H1 (cell line): ENCODE measurements at regions not wholly inside any gene's neighbourhood (a gene's known extent, or its start where the extent isn't known, plus 50 kb on each side); places are given as distances from the start of the nearest gene placed in this dataset.

Experiments used
- CTCF ChIA-PET: fragments of 300-600 bp; sonication (Branson Sonifier 250); formaldehyde crosslinking; loops from one replicate; lab custom pipeline; 2021; ENCODE audit not compliant: partially characterized antibody; lab: Charles Lee
- POLR2A ChIA-PET: fragments of 300-600 bp; sonication (Branson Sonifier 250); formaldehyde crosslinking; loops from one replicate; lab custom pipeline; 2021; ENCODE audit warnings: inconsistent platforms; ENCODE audit not compliant: partially characterized antibody; lab: Charles Lee
- DNase-seq, 2 experiments: peaks; one replicate each; pipeline versions ENCODE4 v3.0.0 to v3.0.0-alpha.2; 2010 to 2022; ENCODE audit warnings: low spot score in 2 of 2, low read depth in 1 of 2, mixed read lengths in 1 of 2
- FAIRE-seq: peaks from 2 replicates; lab custom pipeline; 2011; peaks lifted over from hg19 to GRCh38; lab: Jason Lieb, UNC
- H2AFZ ChIP-seq: 2 replicates; pipeline ENCODE4 v1.8.1; 2012; ENCODE audit warnings: low read length, inconsistent platforms
- H2AK5ac ChIP-seq: 2 replicates; pipeline ENCODE4 v1.6.1; 2013; ENCODE audit warnings: low read depth, low read length
- H2BK120ac ChIP-seq: replicated peaks from 2 replicates; pipeline ENCODE3; 2013; ENCODE audit warnings: low read depth, low read length, inconsistent platforms
- H2BK12ac ChIP-seq: 2 replicates; pipeline ENCODE4 v1.6.1; 2013; ENCODE audit warnings: low read depth, low read length
- H2BK15ac ChIP-seq: 2 replicates; pipeline ENCODE4 v1.6.1; 2013; ENCODE audit warnings: low read length
- H2BK20ac ChIP-seq: 2 replicates; pipeline ENCODE4 v1.6.1; 2013; ENCODE audit warnings: low read length
- H2BK5ac ChIP-seq: 2 replicates; pipeline ENCODE4 v1.6.1; 2013; ENCODE audit warnings: low read depth, low read length
- H3K14ac ChIP-seq: 2 replicates; pipeline ENCODE4 v1.6.1; 2013; ENCODE audit warnings: inconsistent platforms; ENCODE audit not compliant: insufficient read length
- H3K18ac ChIP-seq: 2 replicates; pipeline ENCODE4 v1.6.1; 2013; ENCODE audit warnings: low read length; ENCODE audit errors: extremely low read depth
- H3K23ac ChIP-seq: 2 replicates; pipeline ENCODE4 v1.6.1; 2013; ENCODE audit warnings: inconsistent platforms; ENCODE audit not compliant: insufficient read length
- H3K23me2 ChIP-seq: 2 replicates; pipeline ENCODE4 v1.6.1; 2013; ENCODE audit warnings: low read depth, low read length
- H3K27ac ChIP-seq: 2 replicates; pipeline ENCODE4 v1.6.1; 2011; ENCODE audit warnings: low read depth, low read length, inconsistent platforms
- H3K27me3 ChIP-seq, 4 experiments: replicated peaks in 1 of 4; 1 replicate in 1 of 4; 2 replicates in 3 of 4; pipeline versions ENCODE4 v1.6.1 to v1.8.1; 2011 to 2013; ENCODE audit warnings: low read length in 3 of 4, mild to moderate bottlenecking in 3 of 4, inconsistent platforms in 2 of 4, mixed read lengths in 2 of 4, moderate library complexity in 1 of 4; ENCODE audit not compliant: control insufficient read depth in 3 of 4, insufficient read depth in 3 of 4; ENCODE audit errors: extremely low read depth in 1 of 4
- H3K36me3 ChIP-seq, 4 experiments: 2 replicates each; pipeline versions ENCODE4 v1.6.1 to v1.8.1; 2011 to 2013; ENCODE audit warnings: mild to moderate bottlenecking in 4 of 4, low read length in 3 of 4, moderate library complexity in 2 of 4, control low read depth in 1 of 4, inconsistent platforms in 1 of 4; ENCODE audit not compliant: insufficient read depth in 4 of 4, control insufficient read depth in 2 of 4
- H3K4ac ChIP-seq: replicated peaks from 2 replicates; pipeline ENCODE3; 2013; ENCODE audit warnings: low read length, low read depth, mixed read lengths, inconsistent platforms; ENCODE audit not compliant: insufficient read length
- H3K4me1 ChIP-seq, 4 experiments: replicated peaks in 1 of 4; 1 replicate in 1 of 4; 2 replicates in 3 of 4; pipeline versions ENCODE4 v1.6.1 to v1.8.1; 2011 to 2013; ENCODE audit warnings: low read length in 3 of 4, inconsistent platforms in 2 of 4, mixed read lengths in 1 of 4; ENCODE audit not compliant: insufficient read depth in 4 of 4, control insufficient read depth in 3 of 4
- H3K4me2 ChIP-seq, 2 experiments: 2 replicates each; pipeline versions ENCODE4 v1.6.1 to v1.8.1; 2011 to 2013; ENCODE audit warnings: low read depth in 2 of 2, low read length in 2 of 2, control low read depth in 1 of 2, inconsistent platforms in 1 of 2, mild to moderate bottlenecking in 1 of 2; ENCODE audit not compliant: insufficient read depth in 1 of 2
- H3K4me3 ChIP-seq, 4 experiments: fragments of 200-600, 300-600 bp in 1 of 4; sonication (generic), shearing (Covaris generic), sonication (Bioruptor Twin) in 1 of 4; 2 replicates each; pipeline versions ENCODE4 v1.5.1 to v1.8.1; 2011 to 2016; ENCODE audit warnings: low read length in 4 of 4, low read depth in 3 of 4, control low read depth in 2 of 4, inconsistent platforms in 2 of 4, mild to moderate bottlenecking in 2 of 4, mixed read lengths in 1 of 4, moderate library complexity in 1 of 4; ENCODE audit not compliant: insufficient read depth in 2 of 4; ENCODE audit errors: extremely low read depth in 1 of 4
- H3K56ac ChIP-seq: replicated peaks from 2 replicates; pipeline ENCODE3; 2013; ENCODE audit warnings: low read depth, mild to moderate bottlenecking, mixed read lengths, low read length, inconsistent platforms; ENCODE audit not compliant: insufficient read length
- H3K79me1 ChIP-seq: 2 replicates; pipeline ENCODE4 v1.6.1; 2013; ENCODE audit warnings: low read depth, low read length, control low read depth
- H3K79me2 ChIP-seq, 2 experiments: 2 replicates each; pipeline versions ENCODE4 v1.6.1 to v1.8.1; 2012 to 2013; ENCODE audit warnings: low read length in 2 of 2, mild to moderate bottlenecking in 2 of 2, inconsistent platforms in 1 of 2; ENCODE audit not compliant: insufficient read depth in 2 of 2, control insufficient read depth in 1 of 2
- H3K9ac ChIP-seq, 4 experiments: replicated peaks in 1 of 4; 1 replicate in 1 of 4; 2 replicates in 3 of 4; pipeline versions ENCODE4 v1.6.1 to v1.8.1; 2011 to 2013; ENCODE audit warnings: low read depth in 3 of 4, low read length in 3 of 4, control low read depth in 2 of 4, mild to moderate bottlenecking in 2 of 4, moderate library complexity in 2 of 4, inconsistent platforms in 1 of 4; ENCODE audit errors: extremely low read depth in 1 of 4
- H3K9me3 ChIP-seq, 2 experiments: 2 replicates each; pipeline versions ENCODE4 v1.6.1 to v1.8.1; 2012 to 2013; ENCODE audit warnings: mild to moderate bottlenecking in 2 of 2, moderate library complexity in 2 of 2, control low read depth in 1 of 2, inconsistent platforms in 1 of 2, low read depth in 1 of 2, low read length in 1 of 2, mixed read lengths in 1 of 2; ENCODE audit not compliant: insufficient read depth in 2 of 2
- H4K20me1 ChIP-seq, 2 experiments: replicated peaks in 1 of 2; 2 replicates each; pipeline versions ENCODE3 to v1.8.1; 2011 to 2013; ENCODE audit warnings: inconsistent platforms in 2 of 2, low read length in 2 of 2, mild to moderate bottlenecking in 1 of 2; ENCODE audit not compliant: insufficient read depth in 2 of 2, control insufficient read depth in 1 of 2
- H4K5ac ChIP-seq: 2 replicates; pipeline ENCODE4 v1.6.1; 2013; ENCODE audit warnings: low read length, low read depth, mixed read lengths, inconsistent platforms; ENCODE audit not compliant: insufficient read length
- H4K8ac ChIP-seq: 2 replicates; pipeline ENCODE4 v1.8.0; 2013; ENCODE audit warnings: mild to moderate bottlenecking, moderate library complexity, low read length, inconsistent platforms; ENCODE audit not compliant: insufficient read depth; ENCODE audit errors: extremely low read depth
- H4K91ac ChIP-seq: replicated peaks from 2 replicates; pipeline ENCODE3; 2013; ENCODE audit warnings: low read length, mixed read lengths, inconsistent platforms; ENCODE audit not compliant: insufficient read length
- CREB1 ChIP-seq: IDR thresholded peaks from 2 replicates; pipeline ENCODE4 v1.6.1; 2012; ENCODE audit warnings: inconsistent platforms
- CTBP2 ChIP-seq: IDR thresholded peaks from 2 replicates; pipeline ENCODE4 v1.7.0; 2011; ENCODE audit warnings: borderline replicate concordance, mild to moderate bottlenecking, moderate library complexity, mixed read lengths, low read length; ENCODE audit not compliant: insufficient read depth, insufficient read length
- EP300 ChIP-seq, 2 experiments: IDR thresholded peaks; 1 replicate in 1 of 2; 2 replicates in 1 of 2; pipeline ENCODE4 v1.6.1; 2011 to 2012; ENCODE audit warnings: low read depth in 2 of 2, low read length in 2 of 2, mild to moderate bottlenecking in 2 of 2, borderline replicate concordance in 1 of 2, inconsistent platforms in 1 of 2, moderate library complexity in 1 of 2
- FOSL1 ChIP-seq: IDR thresholded peaks from 2 replicates; pipeline ENCODE4 v1.6.1; 2011; ENCODE audit warnings: mild to moderate bottlenecking, low read depth, low read length, moderate library complexity; ENCODE audit not compliant: insufficient read depth
- KDM4A ChIP-seq: IDR thresholded peaks from one replicate; pipeline ENCODE4 v1.7.1; 2012; ENCODE audit warnings: low read depth, mild to moderate bottlenecking, moderate library complexity, low read length, inconsistent platforms; ENCODE audit not compliant: severe bottlenecking
- POLR2A ChIP-seq, 2 experiments: IDR thresholded peaks; 1 replicate in 1 of 2; 2 replicates in 1 of 2; pipeline ENCODE4 v1.6.1; 2011; ENCODE audit warnings: low read depth in 2 of 2, low read length in 2 of 2, mild to moderate bottlenecking in 2 of 2; ENCODE audit errors: control extremely low read depth in 1 of 2
- SIRT6 ChIP-seq: IDR thresholded peaks from one replicate; pipeline ENCODE4 v1.7.1; 2012; ENCODE audit warnings: low read length, inconsistent platforms
- ZNF274 ChIP-seq: IDR thresholded peaks from 2 replicates; pipeline ENCODE4 v1.7.0; 2012; ENCODE audit warnings: low read length, borderline replicate concordance; ENCODE audit errors: extremely low read depth
- WGBS, 2 experiments: shearing (Covaris generic) in 1 of 2; methylation state at CpG; one replicate each; pipeline versions ENCODE4 v1.1.6 to v1.1.7; 2013 to 2015; ENCODE audit warnings: low lambda C conversion rate in 2 of 2, mixed read lengths in 2 of 2, inconsistent platforms in 1 of 2, low coverage in 1 of 2, missing lambda C conversion rate in 1 of 2; ENCODE audit not compliant: insufficient replicate concordance in 2 of 2, insufficient coverage in 1 of 2, insufficient read length in 1 of 2; ENCODE audit errors: extremely low coverage in 1 of 2, missing lambda C conversion rate in 1 of 2; 5-methylcytosine and 5-hydroxymethylcytosine counted together

GRCh38 chr15:98062869-98063268 is 102.4 kb downstream of the ARRDC4 start:
- no peak for FAIRE-seq
- TF ChIP-seq FOSL1 (no peak), CREB1 (no peak), EP300 (IDR thresholded peaks at IDR 0.05; ENCODE audit: borderline replicate concordance in 1 of 2, low read depth in 2 of 2, low read length in 2 of 2) (no peak), SIRT6 (no peak), ZNF274 (no peak), KDM4A (no peak), CTBP2 (no peak), POLR2A (IDR thresholded peaks at IDR 0.05; ENCODE audit: control extremely low read depth in 1 of 2, low read depth in 2 of 2, low read length in 2 of 2) (no peak)
- TF ChIP-seq, all 59 proteins: peak for 0
- Histone ChIP-seq H4K8ac (no peak overlapping the region), H3K23ac (no peak overlapping the region), H3K4me2 (no peak overlapping the region), H3K9me3 (peaks cover 4% of the 10 kb centered on the region in 2 experiments; a peak in 1 of 4 replicates), H2BK20ac (no peak overlapping the region), H4K91ac (no peak overlapping the region), H3K4ac (no peak overlapping the region), H3K18ac (no peak overlapping the region), H3K36me3 (no peaks in the 10 kb centered on the region), H2BK12ac (no peak overlapping the region), H3K4me1 (no peaks in the 10 kb centered on the region), H4K20me1 (no peaks in the 10 kb centered on the region), H3K27me3 (no peaks in the 10 kb centered on the region), H3K79me2 (no peaks in the 10 kb centered on the region), H3K9ac (no peak overlapping the region), H3K4me3 (no peak overlapping the region), H2BK120ac (no peak overlapping the region), H2AFZ (no peak overlapping the region), H3K23me2 (no peaks in the 10 kb centered on the region), H3K79me1 (no peaks in the 10 kb centered on the region), H2BK15ac (no peak overlapping the region), H4K5ac (no peak overlapping the region), H2AK5ac (no peak overlapping the region), H2BK5ac (no peak overlapping the region), H3K14ac (no peak overlapping the region), H3K27ac (no peak overlapping the region), H3K56ac (no peak overlapping the region)
- DNase-seq: no peak
- WGBS, 2 experiments: 87% methylated on average over 3 of the region's 3 CpGs; no CpG with 5 or more reads in 1 of the 2 experiments
- CTCF ChIA-PET: interaction anchor here (1.1 kb wide), 1 partner anchor 9 kb away, joined by 3 read pairs; no protein-coding TSS in a partner anchor
- POLR2A ChIA-PET: no interaction called here
